GM13977 (cell line): ENCODE measurements at regions not wholly inside any gene's neighbourhood (a gene's known extent, or its start where the extent isn't known, plus 50 kb on each side); places are given as distances from the start of the nearest gene placed in this dataset.

Experiments used
- DNase-seq: peaks from one replicate; pipeline ENCODE4 v3.0.0; 2012; ENCODE audit warnings: low spot score
- CTCF ChIP-seq: IDR thresholded peaks from 2 replicates; pipeline ENCODE4 v1.5.1; 2012; ENCODE audit warnings: mild to moderate bottlenecking, control low read depth; ENCODE audit not compliant: insufficient read depth; ENCODE audit errors: extremely low read depth, missing control alignments
- in situ Hi-C: fragments of 300-500 bp; cut with MboI; formaldehyde crosslinking; loops from one replicate; pipeline ENCODE4 v1.12.0; 2022; ENCODE audit warnings: low sequenced_read_pairs, low pct_unique_long_range_greater_than_20kb, mixed read lengths, inconsistent platforms; ENCODE audit not compliant: unreplicated experiment

- DNase-seq: no peak
- in situ Hi-C loops: no loop called here
- TF ChIP-seq CTCF: no peak
Measured at GRCh38 chr1:29633771-29634170, 397.4 kb downstream of the PTPRU start.

- TF ChIP-seq CTCF: no peak
Measured at GRCh38 chr1:29632806-29633615, 396.7 kb downstream of the PTPRU start.

GRCh38 chr1:29631836-29632805 lies 395.8 kb downstream of the PTPRU start:
- no peak for DNase-seq
- TF ChIP-seq CTCF: no peak
- in situ Hi-C loops: no loop called here

More at GRCh38 chr1:29632806-29633615, 396.7 kb downstream of the PTPRU start:
- in situ Hi-C loops: no loop called here
- no peak for DNase-seq

GRCh38 chr1:29631361-29631760 lies 395.0 kb downstream of the PTPRU start:
- in situ Hi-C loops: no loop called here
- DNase-seq: no peak
- no peak for TF ChIP-seq CTCF

GRCh38 chr1:29630756-29631155 lies 394.4 kb downstream of the PTPRU start:
- in situ Hi-C loops: no loop called here
- no peak for TF ChIP-seq CTCF
- DNase-seq: no peak

- no peak for TF ChIP-seq CTCF
- in situ Hi-C loops: no loop called here
- no peak for DNase-seq
Measured at GRCh38 chr1:29629814-29630516, 393.6 kb downstream of the PTPRU start.
